SK-N-SH treated with all-trans-retinoic acid at 6 μM for 48 hours (cell line): ENCODE measurements at regions not wholly inside any gene's neighbourhood (a gene's known extent, or its start where the extent isn't known, plus 50 kb on each side); places are given as distances from the start of the nearest gene placed in this dataset.

Experiments
- CSDC2 ChIP-seq: fragments of 250-450 bp; sonication (Bioruptor Pico); IDR thresholded peaks from 2 replicates; pipeline ENCODE4 v1.5.0; 2020; ENCODE audit warnings: mild to moderate bottlenecking, moderate library complexity
- ZC3H10 ChIP-seq: fragments of 250-450 bp; sonication (Bioruptor Pico); IDR thresholded peaks from 2 replicates; pipeline ENCODE4 v1.5.1; 2021; ENCODE audit warnings: mild to moderate bottlenecking, moderate library complexity
- ZFP3 ChIP-seq: fragments of 250-450 bp; sonication (Bioruptor Pico); IDR thresholded peaks from 2 replicates; pipeline ENCODE4 v1.5.0; 2020; ENCODE audit warnings: mild to moderate bottlenecking, moderate library complexity
- ZNF70 ChIP-seq: fragments of 450-650 bp; formaldehyde crosslinking; IDR thresholded peaks from 2 replicates; pipeline ENCODE4 v1.5.0; 2020; ENCODE audit warnings: mild to moderate bottlenecking, moderate library complexity

DNA sequence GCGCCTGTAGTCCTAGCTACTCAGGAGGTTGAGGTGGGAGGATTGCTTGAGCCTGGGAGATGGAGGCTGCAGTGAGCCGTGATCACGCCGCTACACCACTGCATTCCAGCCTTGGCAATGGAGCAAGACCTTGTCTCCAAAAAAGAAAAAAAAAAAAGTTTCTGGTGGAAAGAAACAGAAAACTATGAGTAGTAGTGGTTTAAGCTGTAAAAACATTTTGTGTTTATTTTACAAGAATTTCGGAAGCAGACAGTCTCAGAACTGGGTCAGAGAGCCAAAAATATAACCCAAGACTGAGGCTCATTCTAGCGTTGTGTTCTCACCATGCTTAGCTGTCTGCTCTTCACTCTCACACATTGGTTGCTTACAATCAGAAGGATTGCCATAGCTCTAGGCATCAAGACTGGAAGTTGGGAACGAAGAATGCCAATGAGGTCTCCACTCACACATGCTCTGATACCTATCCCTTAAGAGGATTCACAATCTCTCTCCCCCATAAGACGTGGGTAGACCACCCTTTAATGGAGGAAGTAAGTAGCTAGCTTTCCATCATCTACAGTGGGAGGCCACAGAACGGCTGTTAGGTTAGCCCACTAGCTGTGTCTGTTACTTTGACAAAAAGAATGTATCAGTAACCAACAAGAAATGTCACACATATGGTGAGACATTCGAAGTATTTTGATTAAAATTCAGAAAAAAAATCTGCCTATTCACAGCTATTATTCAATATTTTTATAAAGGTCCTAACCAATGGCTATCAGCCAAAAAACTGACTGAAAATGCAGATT lies 117.6 kb upstream of the RASSF8 start:
- TF ChIP-seq CSDC2 (CRISPR knock-in tag) (no peak), ZC3H10 (CRISPR knock-in tag) (no peak), ZNF70 (CRISPR knock-in tag) (no peak), ZFP3 (CRISPR knock-in tag) (no peak)
